Neural cell (in vitro differentiated cells): ENCODE measurements at regions not wholly inside any gene's neighbourhood (a gene's known extent, or its start where the extent isn't known, plus 50 kb on each side); places are given as distances from the start of the nearest gene placed in this dataset.
"Not testable (repeated sequence)": the region's sequence is repeated elsewhere in the genome, so short reads cannot be mapped to it uniquely, and the experiment has no call there.

Experiments used
- H2AFZ ChIP-seq: fragments of 200-600, 300-800 bp; sonication (generic), shearing (Covaris generic); 2 replicates; pipeline ENCODE4 v1.6.0; 2014; ENCODE audit warnings: low read depth, mild to moderate bottlenecking, antibody characterized with exemption, low read length, moderate library complexity
- H3F3A ChIP-seq: fragments of 200-600 bp; shearing (Covaris generic); 2 replicates; pipeline ENCODE4 v1.6.1; 2016; ENCODE audit warnings: mild to moderate bottlenecking, moderate library complexity, mixed read lengths, antibody characterized with exemption, low read length; ENCODE audit not compliant: insufficient read depth, poor library complexity, severe bottlenecking
- H3K27ac ChIP-seq: fragments of 200-600, 300-800 bp; sonication (generic), shearing (Covaris generic); 2 replicates; pipeline ENCODE4 v1.5.1; 2014; ENCODE audit warnings: mild to moderate bottlenecking, low read length, moderate library complexity
- H3K27me3 ChIP-seq: fragments of 300-800, 200-600 bp; sonication (generic), shearing (Covaris generic); 2 replicates; pipeline ENCODE4 v1.6.0; 2014; ENCODE audit warnings: mild to moderate bottlenecking, low read depth, low read length, moderate library complexity; ENCODE audit not compliant: insufficient read depth
- H3K36me3 ChIP-seq: fragments of 300-800, 200-600 bp; sonication (generic), shearing (Covaris generic); 2 replicates; pipeline ENCODE4 v1.5.1; 2014; ENCODE audit warnings: mild to moderate bottlenecking, antibody characterized with exemption, low read length, moderate library complexity; ENCODE audit not compliant: insufficient read depth
- H3K4me2 ChIP-seq: fragments of 300-800, 200-600 bp; sonication (generic), shearing (Covaris generic); 2 replicates; pipeline ENCODE4 v1.6.0; 2014; ENCODE audit warnings: mild to moderate bottlenecking, low read length
- H3K4me3 ChIP-seq: fragments of 300-800, 200-600 bp; sonication (generic), shearing (Covaris generic); 2 replicates; pipeline ENCODE4 v1.5.1; 2014; ENCODE audit warnings: mild to moderate bottlenecking, low read length, moderate library complexity
- H3K79me2 ChIP-seq: fragments of 200-600 bp; shearing (Covaris generic); replicated peaks from 2 replicates; pipeline ENCODE4 v1.6.0; 2014; ENCODE audit warnings: mild to moderate bottlenecking, low read length, moderate library complexity; ENCODE audit not compliant: insufficient read depth
- H3K9ac ChIP-seq: fragments of 300-800, 200-600 bp; sonication (generic), shearing (Covaris generic); 2 replicates; pipeline ENCODE4 v1.6.1; 2016; ENCODE audit warnings: mild to moderate bottlenecking, low read length, mixed read lengths
- H3K9me2 ChIP-seq: fragments of 200-600 bp; shearing (Covaris generic); 2 replicates; pipeline ENCODE4 v1.6.1; 2016; ENCODE audit warnings: mild to moderate bottlenecking, low read length, mixed read lengths; ENCODE audit not compliant: insufficient read depth
- H3K9me3 ChIP-seq: fragments of 200-600, 300-800 bp; sonication (generic), shearing (Covaris generic); 2 replicates; pipeline ENCODE4 v1.6.1; 2016; ENCODE audit warnings: mild to moderate bottlenecking, mixed run types, low read length, moderate library complexity, mixed read lengths
- H4K20me1 ChIP-seq: fragments of 200-600 bp; shearing (Covaris generic); 2 replicates; pipeline ENCODE4 v1.6.1; 2016; ENCODE audit warnings: mild to moderate bottlenecking, mixed run types; ENCODE audit not compliant: insufficient read depth
- CTCF ChIP-seq: fragments of 450-650 bp; IDR thresholded peaks from 2 replicates; pipeline ENCODE4 v1.5.1; 2014; ENCODE audit warnings: antibody characterized with exemption, mild to moderate bottlenecking, moderate library complexity; ENCODE audit not compliant: poor library complexity, severe bottlenecking
- EP300 ChIP-seq: fragments of 450-650 bp; conservative IDR thresholded peaks from 2 replicates; pipeline ENCODE4 v1.6.1; 2014; ENCODE audit warnings: antibody characterized with exemption, mild to moderate bottlenecking, moderate library complexity; ENCODE audit not compliant: poor library complexity, severe bottlenecking
- EZH2 ChIP-seq: fragments of 200-600, 300-800 bp; shearing (Covaris generic), sonication (generic); IDR thresholded peaks from 2 replicates; pipeline ENCODE4 v1.6.1; 2014; ENCODE audit warnings: antibody characterized with exemption, low read length, borderline replicate concordance, mild to moderate bottlenecking; ENCODE audit not compliant: insufficient read depth, poor library complexity, severe bottlenecking
- MXI1 ChIP-seq: fragments of 450-650 bp; conservative IDR thresholded peaks from 2 replicates; pipeline ENCODE4 v1.6.1; 2014; ENCODE audit warnings: antibody characterized with exemption, mild to moderate bottlenecking; ENCODE audit not compliant: poor library complexity, severe bottlenecking
- POLR2AphosphoS5 ChIP-seq: IDR thresholded peaks from 2 replicates; pipeline ENCODE4 v1.6.1; 2012
- RAD21 ChIP-seq: fragments of 450-650 bp; conservative IDR thresholded peaks from 2 replicates; pipeline ENCODE4 v1.6.1; 2014; ENCODE audit warnings: antibody characterized with exemption, mild to moderate bottlenecking, moderate library complexity
- REST ChIP-seq: IDR thresholded peaks from 2 replicates; pipeline ENCODE4 v1.6.1; 2012; ENCODE audit warnings: borderline replicate concordance
- SMC3 ChIP-seq: fragments of 450-650 bp; conservative IDR thresholded peaks from 2 replicates; pipeline ENCODE4 v1.6.1; 2014; ENCODE audit warnings: antibody characterized with exemption, mild to moderate bottlenecking, moderate library complexity; ENCODE audit not compliant: poor library complexity
- TAF1 ChIP-seq: IDR thresholded peaks from 2 replicates; pipeline ENCODE4 v1.6.1; 2012; ENCODE audit warnings: low read depth

- Histone ChIP-seq H3K4me2 (no peak overlapping the region), H3K4me3 (no peak overlapping the region), H3K36me3 (no peaks in the 10 kb centered on the region), H3F3A (no peaks in the 10 kb centered on the region), H3K9ac (no peak overlapping the region), H4K20me1 (no peaks in the 10 kb centered on the region), H3K27ac (no peak overlapping the region), H3K9me3 (no peaks in the 10 kb centered on the region), H3K9me2 (no peaks in the 10 kb centered on the region), H3K27me3 (no peaks in the 10 kb centered on the region), H2AFZ (no peak overlapping the region), H3K79me2 (no peaks in the 10 kb centered on the region)
- TF ChIP-seq MXI1 (no peak), SMC3 (no peak), REST (no peak)
Observed at GRCh38 chr1:224828691-224829090, 100.8 kb upstream of the DNAH14 start.

GRCh38 chr1:224831501-224831900 lies 98.0 kb upstream of the DNAH14 start:
- Histone ChIP-seq H2AFZ (no peak overlapping the region), H3K9me3 (no peaks in the 10 kb centered on the region), H3K27me3 (no peaks in the 10 kb centered on the region), H3K4me2 (no peak overlapping the region), H3K36me3 (no peaks in the 10 kb centered on the region), H3K27ac (no peak overlapping the region), H3K9ac (no peak overlapping the region), H3K4me3 (no peak overlapping the region), H3K79me2 (no peaks in the 10 kb centered on the region), H3F3A (no peaks in the 10 kb centered on the region), H4K20me1 (no peaks in the 10 kb centered on the region), H3K9me2 (no peaks in the 10 kb centered on the region)
- no peak for TF ChIP-seq MXI1
- no peak for TF ChIP-seq EP300
- no peak for TF ChIP-seq TAF1
- TF ChIP-seq EZH2 = no peak
- TF ChIP-seq RAD21 = no peak
- TF ChIP-seq REST = no peak
- TF ChIP-seq POLR2AphosphoS5 = no peak
- TF ChIP-seq SMC3 = no peak
- TF ChIP-seq CTCF = no peak

- not testable (repeated sequence) for H3K9me2 ChIP-seq, H3K9me3 ChIP-seq, H3K27ac ChIP-seq, H3K4me2 ChIP-seq, H3K4me3 ChIP-seq, H3K9ac ChIP-seq, H4K20me1 ChIP-seq, H2AFZ ChIP-seq, H3K36me3 ChIP-seq, H3F3A ChIP-seq, H3K79me2 ChIP-seq, H3K27me3 ChIP-seq
Observed at GRCh38 chr1:224839648-224840300, 89.7 kb upstream of the DNAH14 start.

GRCh38 chr1:224841803-224842202 lies 87.7 kb upstream of the DNAH14 start:
- not testable (repeated sequence) for H3F3A ChIP-seq, H3K4me2 ChIP-seq, H3K9ac ChIP-seq, H3K4me3 ChIP-seq, H2AFZ ChIP-seq, H3K36me3 ChIP-seq, H3K27me3 ChIP-seq, H3K79me2 ChIP-seq, H3K9me3 ChIP-seq, H4K20me1 ChIP-seq, H3K27ac ChIP-seq, H3K9me2 ChIP-seq
